ENCODE measurements at regions not wholly inside any gene's neighbourhood (a gene's known extent, or its start where the extent isn't known, plus 50 kb on each side); places are given as distances from the start of the nearest gene placed in this dataset.

DNA sequence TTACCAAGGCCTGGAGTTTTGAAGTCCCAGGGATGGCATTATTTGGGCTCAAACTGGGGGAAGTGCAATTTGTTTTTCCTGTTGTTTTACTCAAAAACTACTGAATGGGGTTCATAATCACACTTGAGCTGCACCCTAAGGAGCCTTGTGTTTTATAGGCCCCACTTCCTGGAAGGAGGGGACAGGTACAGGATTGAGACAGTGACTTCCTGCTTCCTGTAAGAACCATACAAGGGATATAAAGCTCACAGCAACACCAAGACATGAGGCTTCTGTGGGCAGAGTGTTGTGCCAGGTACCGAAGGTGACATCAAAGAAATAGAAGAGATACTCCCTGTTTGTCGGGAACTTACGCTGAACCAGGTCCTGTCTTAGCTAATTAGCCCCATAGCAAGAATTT lies 70.4 kb upstream of the SKOR2 start:
- CTCF ChIA-PET (ENCODE audit: unreplicated experiment): no interaction called here

GRCh38 chr18:47317824-47318508 lies 66.5 kb upstream of the SKOR2 start:
- no TSS peak for BruUV-seq (replicated peaks)
- H3K27ac ChIP-seq (ENCODE audit: low read depth, low read length, poor library complexity, severe bottlenecking): no peak overlapping the region
- no peak overlapping the region for H3K4me2 ChIP-seq (ENCODE audit: low read length)
- no peaks in the 10 kb centered on the region for H3K79me2 ChIP-seq (ENCODE audit: insufficient read depth, low read depth, low read length)
- no peaks in the 10 kb centered on the region for H3K9me3 ChIP-seq (ENCODE audit: low read length)
- H4K20me1 ChIP-seq (ENCODE audit: insufficient read depth, low read length): no peaks in the 10 kb centered on the region
- POLR2A ChIA-PET: no interaction called here
- H3K4me3 ChIP-seq (ENCODE audit: low read depth, low read length, poor library complexity, severe bottlenecking): no peak overlapping the region
- DNase-seq (ENCODE audit: low spot score): no peak
- CTCF ChIA-PET (ENCODE audit: unreplicated experiment): no interaction called here
- no peak overlapping the region for H2AFZ ChIP-seq (ENCODE audit: low read length)
- TF ChIP-seq CTCF (conservative IDR thresholded peaks at IDR 0.05; ENCODE audit: low read length): no peak
- no peak for TF ChIP-seq EZH2phosphoT487 (IDR thresholded peaks at IDR 0.05; ENCODE audit: borderline replicate concordance, low read depth, low read length)
- no peaks in the 10 kb centered on the region for H3K4me1 ChIP-seq (ENCODE audit: insufficient read depth, low read length, poor library complexity, severe bottlenecking)
- no peaks in the 10 kb centered on the region for H3K36me3 ChIP-seq (ENCODE audit: insufficient read depth, low read length)
- intact Hi-C loops (cut with micrococcal nuclease; ENCODE audit: unreplicated experiment): no loop called here
- H3K9me2 ChIP-seq (ENCODE audit: insufficient read depth, low read length): no peaks in the 10 kb centered on the region

More for the DNA sequence above, 70.4 kb upstream of the SKOR2 start:
- H3K79me2 ChIP-seq (ENCODE audit: insufficient read depth, low read depth, low read length): no peaks in the 10 kb centered on the region
- no peak overlapping the region for H2AFZ ChIP-seq (ENCODE audit: low read length)
- POLR2A ChIA-PET: no interaction called here
- H4K20me1 ChIP-seq (ENCODE audit: insufficient read depth, low read length): no peaks in the 10 kb centered on the region
- no peaks in the 10 kb centered on the region for H3K9me2 ChIP-seq (ENCODE audit: insufficient read depth, low read length)
- TF ChIP-seq CTCF (conservative IDR thresholded peaks at IDR 0.05; ENCODE audit: low read length): no peak
- no peak for TF ChIP-seq EZH2phosphoT487 (IDR thresholded peaks at IDR 0.05; ENCODE audit: borderline replicate concordance, low read depth, low read length)
- intact Hi-C loops (cut with micrococcal nuclease; ENCODE audit: unreplicated experiment): no loop called here
- H3K9me3 ChIP-seq (ENCODE audit: low read length): no peaks in the 10 kb centered on the region
- H3K4me3 ChIP-seq (ENCODE audit: low read depth, low read length, poor library complexity, severe bottlenecking): no peak overlapping the region
- no peaks in the 10 kb centered on the region for H3K4me1 ChIP-seq (ENCODE audit: insufficient read depth, low read length, poor library complexity, severe bottlenecking)
- no peak for DNase-seq (ENCODE audit: low spot score)
- BruUV-seq (replicated peaks): no TSS peak
- no peak overlapping the region for H3K4me2 ChIP-seq (ENCODE audit: low read length)
- no peaks in the 10 kb centered on the region for H3K36me3 ChIP-seq (ENCODE audit: insufficient read depth, low read length)
- H3K27ac ChIP-seq (ENCODE audit: low read depth, low read length, poor library complexity, severe bottlenecking): no peak overlapping the region

- ChIA-PET CTCF (ENCODE audit: unreplicated experiment) (no interaction called here), POLR2A (no interaction called here)
- H3K36me3 ChIP-seq (ENCODE audit: insufficient read depth, low read length): no peaks in the 10 kb centered on the region
- H4K20me1 ChIP-seq (ENCODE audit: insufficient read depth, low read length): no peaks in the 10 kb centered on the region
- no peak for DNase-seq (ENCODE audit: low spot score)
- H3K79me2 ChIP-seq (ENCODE audit: insufficient read depth, low read depth, low read length): no peaks in the 10 kb centered on the region
- no peaks in the 10 kb centered on the region for H3K4me1 ChIP-seq (ENCODE audit: insufficient read depth, low read length, poor library complexity, severe bottlenecking)
- no peak overlapping the region for H3K4me3 ChIP-seq (ENCODE audit: low read depth, low read length, poor library complexity, severe bottlenecking)
- BruUV-seq (replicated peaks): no TSS peak
- H3K9me2 ChIP-seq (ENCODE audit: insufficient read depth, low read length): no peaks in the 10 kb centered on the region
- no peak overlapping the region for H3K4me2 ChIP-seq (ENCODE audit: low read length)
- no peak overlapping the region for H2AFZ ChIP-seq (ENCODE audit: low read length)
- no peak overlapping the region for H3K27ac ChIP-seq (ENCODE audit: low read depth, low read length, poor library complexity, severe bottlenecking)
- TF ChIP-seq CTCF (conservative IDR thresholded peaks at IDR 0.05; ENCODE audit: low read length): no peak
- no peak for TF ChIP-seq EZH2phosphoT487 (IDR thresholded peaks at IDR 0.05; ENCODE audit: borderline replicate concordance, low read depth, low read length)
- no peaks in the 10 kb centered on the region for H3K9me3 ChIP-seq (ENCODE audit: low read length)
- intact Hi-C loops (cut with micrococcal nuclease; ENCODE audit: unreplicated experiment): no loop called here
Observed at GRCh38 chr18:47316924-47317323, 65.5 kb upstream of the SKOR2 start.
